B cell (primary cell): ENCODE measurements at regions not wholly inside any gene's neighbourhood (a gene's known extent, or its start where the extent isn't known, plus 50 kb on each side); places are given as distances from the start of the nearest gene placed in this dataset.

Experiments used
- ATAC-seq: fragments of 200-7000 bp; cut with Tn5 transposase; one replicate; pipeline ENCODE4 v1.10.0; 2021; ENCODE audit warnings: low read depth, mild to moderate bottlenecking, moderate number of reproducible peaks, moderate library complexity
- CTCF ChIA-PET: fragments of 350-600 bp; sonication (Branson Sonifier 250); formaldehyde crosslinking; loops from one replicate; lab custom pipeline; 2021; ENCODE audit warnings: antibody characterized with exemption, inconsistent platforms; lab: Charles Lee
- POLR2A ChIA-PET: fragments of 350-600 bp; sonication (Branson Sonifier 250); formaldehyde crosslinking; loops from one replicate; lab custom pipeline; 2021; ENCODE audit warnings: antibody characterized with exemption; lab: Charles Lee
- DNase-seq: peaks from one replicate; pipeline ENCODE4 v3.0.0; 2013
- H2AFZ ChIP-seq: 2 replicates; pipeline ENCODE4 v1.6.1; 2012; ENCODE audit warnings: mild to moderate bottlenecking, low read depth, low read length; ENCODE audit not compliant: insufficient read depth, poor library complexity, severe bottlenecking
- H3K27ac ChIP-seq, 2 donors: 1 replicate in 1 of 2; 2 replicates in 1 of 2; pipeline ENCODE4 v1.5.1; 2012 to 2013; ENCODE audit warnings: low read length in 2 of 2, mild to moderate bottlenecking in 2 of 2, moderate library complexity in 1 of 2
- H3K27me3 ChIP-seq, 4 experiments: fragments of 200-600 bp in 1 of 4; sonication (generic) in 1 of 4; replicated peaks in 1 of 4; 1 replicate in 2 of 4; 2 replicates in 2 of 4; pipeline versions ENCODE4 v1.6.1 to v1.7.0; 2013 to 2016; ENCODE audit warnings: low read length in 3 of 4, mild to moderate bottlenecking in 2 of 4, mixed read lengths in 1 of 4, moderate library complexity in 1 of 4; ENCODE audit not compliant: insufficient read depth in 4 of 4, control insufficient read depth in 3 of 4; ENCODE audit errors: control extremely low read depth in 1 of 4
- H3K36me3 ChIP-seq, 2 experiments: replicated peaks in 1 of 2; 1 replicate in 1 of 2; 2 replicates in 1 of 2; pipeline versions ENCODE4 v1.6.1 to v1.7.1; 2013; ENCODE audit warnings: low read length in 1 of 2; ENCODE audit not compliant: insufficient read depth in 2 of 2, control insufficient read depth in 1 of 2; ENCODE audit errors: control extremely low read depth in 1 of 2, extremely low read depth in 1 of 2
- H3K4me1 ChIP-seq, 2 donors: fragments of 200-600 bp in 1 of 2; sonication (generic) in 1 of 2; 1 replicate in 1 of 2; 2 replicates in 1 of 2; pipeline versions ENCODE4 v1.5.1 to v1.6.1; 2013 to 2017; ENCODE audit warnings: low read length in 2 of 2; ENCODE audit not compliant: control insufficient read depth in 2 of 2, insufficient read depth in 2 of 2
- H3K4me2 ChIP-seq: replicated peaks from 2 replicates; pipeline ENCODE3; 2012; ENCODE audit warnings: mild to moderate bottlenecking, low read depth, low read length; ENCODE audit not compliant: poor library complexity, severe bottlenecking
- H3K4me3 ChIP-seq, 5 experiments: fragments of 200-600 bp in 1 of 5; sonication (generic) in 1 of 5; 1 replicate in 3 of 5; 2 replicates in 2 of 5; pipeline versions ENCODE4 v1.5.1 to v1.7.0; 2011 to 2016; ENCODE audit warnings: low read length in 4 of 5, mild to moderate bottlenecking in 4 of 5, low read depth in 2 of 5, control low read depth in 1 of 5, moderate library complexity in 1 of 5; ENCODE audit not compliant: insufficient read depth in 1 of 5; ENCODE audit errors: control extremely low read depth in 1 of 5, extremely low read depth in 1 of 5
- H3K79me2 ChIP-seq: fragments of 200-600 bp; sonication (generic); one replicate; pipeline ENCODE4 v1.6.0; 2016; ENCODE audit warnings: low read length; ENCODE audit not compliant: control insufficient read depth, insufficient read depth
- H3K9ac ChIP-seq: fragments of 200-600 bp; sonication (generic); 2 replicates; pipeline ENCODE4 v1.6.1; 2017; ENCODE audit warnings: mild to moderate bottlenecking, low read length, moderate library complexity
- H3K9me3 ChIP-seq, 3 donors: one replicate each; pipeline versions ENCODE4 v1.6.1 to v1.7.1; 2013; ENCODE audit warnings: low read length in 2 of 3; ENCODE audit not compliant: control insufficient read depth in 2 of 3, insufficient read depth in 1 of 3; ENCODE audit errors: control extremely low read depth in 1 of 3
- H4K20me1 ChIP-seq: 2 replicates; pipeline ENCODE4 v1.6.0; 2012; ENCODE audit warnings: mild to moderate bottlenecking, low read length; ENCODE audit not compliant: insufficient read depth, control insufficient read depth, poor library complexity, severe bottlenecking
- H3K27ac Mint-ChIP-seq: one replicate; pipeline ENCODE4 v1.8.0; 2021; ENCODE audit warnings: mixed read lengths
- H3K27me3 Mint-ChIP-seq: one replicate; pipeline ENCODE4 v1.8.0; 2021; ENCODE audit warnings: mixed read lengths
- H3K4me1 Mint-ChIP-seq: one replicate; pipeline ENCODE4 v1.8.0; 2021; ENCODE audit warnings: mixed read lengths
- H3K4me3 Mint-ChIP-seq: one replicate; pipeline ENCODE4 v1.8.0; 2021; ENCODE audit warnings: mixed read lengths
- H3K9me3 Mint-ChIP-seq: one replicate; pipeline ENCODE4 v1.8.0; 2022; ENCODE audit warnings: mixed read lengths; ENCODE audit not compliant: insufficient read depth
- CTCF ChIP-seq: fragments of 200-600 bp; IDR thresholded peaks from one replicate; pipeline ENCODE4 v1.8.0; 2022; ENCODE audit warnings: antibody characterized with exemption, mild to moderate bottlenecking
- EZH2 ChIP-seq: IDR thresholded peaks from 2 replicates; pipeline ENCODE4 v1.6.1; 2012; ENCODE audit warnings: borderline replicate concordance, low read depth, mild to moderate bottlenecking, moderate library complexity, low read length; ENCODE audit not compliant: insufficient read depth, poor library complexity, severe bottlenecking
- WGBS: methylation state at CpG from one replicate; pipeline ENCODE4 v1.1.5; 2013; ENCODE audit warnings: missing lambda C conversion rate; ENCODE audit not compliant: insufficient coverage; 5-methylcytosine and 5-hydroxymethylcytosine counted together
- intact Hi-C: fragments of 100-400 bp; cut with micrococcal nuclease; formaldehyde crosslinking; loops from one replicate; pipeline ENCODE4 v1.10.0; 2022

DNA sequence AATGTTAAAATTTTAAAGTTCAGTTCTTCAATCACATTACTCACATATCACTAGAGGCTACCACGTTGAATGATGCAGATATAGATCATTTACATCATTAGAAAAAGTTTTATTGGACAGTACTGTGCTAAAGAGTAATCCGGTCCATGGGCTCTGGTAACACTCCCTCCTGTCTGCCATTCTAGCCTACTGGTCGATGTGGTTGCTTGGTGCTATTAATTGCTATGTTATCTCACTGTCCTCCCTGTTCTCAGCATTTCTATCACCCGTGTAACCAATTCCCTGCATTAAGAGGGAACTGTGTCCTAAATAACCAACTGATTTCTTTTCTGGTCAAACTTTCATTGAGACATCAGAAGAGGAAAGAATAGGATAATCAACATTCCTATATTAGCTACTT is 347.5 kb upstream of the RBMS3 start:
- no peaks in the 10 kb centered on the region for H3K9me3 ChIP-seq
- no peak overlapping the region for H3K4me2 ChIP-seq
- H3K79me2 ChIP-seq: no peaks in the 10 kb centered on the region
- H3K9ac ChIP-seq: no peak overlapping the region
- no peak overlapping the region for H3K27ac ChIP-seq
- no peak overlapping the region for H3K4me3 ChIP-seq
- CTCF ChIA-PET: no interaction called here
- ATAC-seq: no peak
- H3K36me3 ChIP-seq: no peaks in the 10 kb centered on the region
- no peaks in the 10 kb centered on the region for H3K27me3 ChIP-seq
- TF ChIP-seq CTCF (no peak), EZH2 (no peak)
- Mint-ChIP-seq H3K27me3 (no peaks in the 10 kb centered on the region), H3K4me1 (no peaks in the 10 kb centered on the region), H3K9me3 (no peaks in the 10 kb centered on the region), H3K4me3 (no peak overlapping the region), H3K27ac (no peak overlapping the region)
- no peak overlapping the region for H2AFZ ChIP-seq
- no peaks in the 10 kb centered on the region for H3K4me1 ChIP-seq
- no peak for DNase-seq
- H4K20me1 ChIP-seq: no peaks in the 10 kb centered on the region
- POLR2A ChIA-PET: no interaction called here
- intact Hi-C loops: no loop called here
- no CpG with 5 or more reads among the region's 4 CpGs for WGBS

DNA sequence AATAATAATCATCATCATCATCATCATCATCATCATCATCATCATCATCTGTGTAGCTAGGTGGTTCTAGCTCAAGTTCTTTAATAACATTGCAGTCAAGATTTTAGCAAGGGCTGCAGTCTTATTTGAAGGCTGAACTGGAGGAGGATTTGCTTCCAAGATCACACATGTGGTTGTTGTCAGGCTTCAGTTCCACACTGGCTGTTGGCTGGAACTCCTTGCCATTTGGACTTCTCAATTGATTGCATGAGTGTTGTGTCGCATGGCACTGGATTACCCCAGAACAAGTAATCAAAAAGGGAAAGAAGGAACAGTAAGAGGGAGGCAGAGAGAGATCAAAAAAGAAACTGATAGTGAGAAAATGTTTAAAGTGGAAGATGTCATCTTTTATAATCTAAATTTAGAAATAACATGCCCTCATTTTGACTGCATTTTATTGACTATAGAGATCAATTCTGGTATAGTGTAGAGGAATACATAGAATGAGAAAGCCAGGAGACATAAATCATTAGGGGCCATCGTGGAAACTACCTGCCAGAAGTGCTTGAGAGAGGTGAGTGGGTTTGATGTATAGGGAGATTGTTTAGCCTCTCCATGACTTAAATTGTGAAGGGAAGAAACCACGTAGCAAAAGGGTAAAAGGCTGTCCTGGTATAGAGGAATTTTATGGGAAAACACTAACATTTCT is 346.6 kb upstream of the RBMS3 start:
- intact Hi-C loops: no loop called here
- CTCF ChIA-PET: no interaction called here
- WGBS: 40% methylated on average over 1 of the region's 3 CpGs

More for the DNA sequence above, 346.6 kb upstream of the RBMS3 start:
- Histone ChIP-seq H2AFZ (no peak overlapping the region), H3K79me2 (no peaks in the 10 kb centered on the region), H3K9ac (no peak overlapping the region), H3K4me2 (no peak overlapping the region), H3K36me3 (no peaks in the 10 kb centered on the region), H3K27me3 (no peaks in the 10 kb centered on the region), H4K20me1 (no peaks in the 10 kb centered on the region), H3K4me1 (no peaks in the 10 kb centered on the region), H3K27ac (no peak overlapping the region), H3K4me3 (no peak overlapping the region), H3K9me3 (no peaks in the 10 kb centered on the region)
- Mint-ChIP-seq H3K27me3 (no peaks in the 10 kb centered on the region), H3K27ac (no peak overlapping the region), H3K4me3 (no peak overlapping the region), H3K4me1 (no peaks in the 10 kb centered on the region), H3K9me3 (no peaks in the 10 kb centered on the region)
- ATAC-seq (no peak), DNase-seq (no peak)
- TF ChIP-seq EZH2: no peak
- TF ChIP-seq CTCF: no peak
- POLR2A ChIA-PET: no interaction called here
